ENCODE measurements at regions not wholly inside any gene's neighbourhood (a gene's known extent, or its start where the extent isn't known, plus 50 kb on each side); places are given as distances from the start of the nearest gene placed in this dataset.

DNA sequence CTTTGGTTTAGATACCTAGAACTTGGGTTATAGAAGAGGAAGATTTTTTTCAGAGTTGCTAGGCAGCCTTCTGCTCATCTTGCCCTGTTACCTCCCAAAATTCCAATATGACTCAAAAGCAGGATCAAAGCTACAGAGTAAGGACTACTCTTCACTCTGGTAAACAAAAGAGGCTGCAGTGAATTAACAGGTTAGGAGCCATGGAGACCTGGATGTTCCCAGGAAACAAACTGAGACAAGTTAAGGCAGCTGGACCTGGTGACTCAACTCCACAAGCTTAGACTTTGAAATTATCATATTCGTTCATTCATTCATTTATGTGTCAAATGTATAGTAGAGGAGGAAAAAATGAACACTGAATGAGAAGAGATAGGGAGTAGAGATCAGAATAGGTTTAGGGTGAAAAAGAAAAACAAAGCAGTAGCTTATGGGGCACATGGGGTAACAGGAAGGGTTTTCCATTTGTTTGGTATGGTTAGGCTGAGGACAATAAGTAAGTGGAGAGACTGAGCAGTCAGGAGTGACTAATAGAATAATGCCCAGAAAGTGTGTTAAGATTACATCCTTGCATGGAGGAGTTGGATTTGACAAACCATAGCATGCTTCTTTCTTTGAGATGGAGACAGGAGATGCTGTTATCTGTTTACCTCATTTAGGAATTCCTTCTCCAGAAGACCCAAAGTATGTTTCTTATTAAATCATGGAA lies 464.0 kb upstream of the ZNF608 start:
- no peak overlapping the region for H3K4me3 ChIP-seq
- DNase-seq = no peak
- no peaks in the 10 kb centered on the region for H3K27me3 ChIP-seq
- TF ChIP-seq, protein P1, sequence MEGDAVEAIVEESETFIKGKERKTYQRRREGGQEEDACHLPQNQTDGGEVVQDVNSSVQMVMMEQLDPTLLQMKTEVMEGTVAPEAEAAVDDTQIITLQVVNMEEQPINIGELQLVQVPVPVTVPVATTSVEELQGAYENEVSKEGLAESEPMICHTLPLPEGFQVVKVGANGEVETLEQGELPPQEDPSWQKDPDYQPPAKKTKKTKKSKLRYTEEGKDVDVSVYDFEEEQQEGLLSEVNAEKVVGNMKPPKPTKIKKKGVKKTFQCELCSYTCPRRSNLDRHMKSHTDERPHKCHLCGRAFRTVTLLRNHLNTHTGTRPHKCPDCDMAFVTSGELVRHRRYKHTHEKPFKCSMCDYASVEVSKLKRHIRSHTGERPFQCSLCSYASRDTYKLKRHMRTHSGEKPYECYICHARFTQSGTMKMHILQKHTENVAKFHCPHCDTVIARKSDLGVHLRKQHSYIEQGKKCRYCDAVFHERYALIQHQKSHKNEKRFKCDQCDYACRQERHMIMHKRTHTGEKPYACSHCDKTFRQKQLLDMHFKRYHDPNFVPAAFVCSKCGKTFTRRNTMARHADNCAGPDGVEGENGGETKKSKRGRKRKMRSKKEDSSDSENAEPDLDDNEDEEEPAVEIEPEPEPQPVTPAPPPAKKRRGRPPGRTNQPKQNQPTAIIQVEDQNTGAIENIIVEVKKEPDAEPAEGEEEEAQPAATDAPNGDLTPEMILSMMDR (IDR thresholded peaks at IDR 0.05) = no peak
- TF ChIP-seq POLR2A (IDR thresholded peaks at IDR 0.05) = no peak
- intact Hi-C loops (cut with DNase I; ENCODE audit: low total_unique reads) = no loop called here
- no peaks in the 10 kb centered on the region for H3K36me3 ChIP-seq
- H3K4me1 ChIP-seq = no peaks in the 10 kb centered on the region
- H3K27ac ChIP-seq = no peak overlapping the region
- no peaks in the 10 kb centered on the region for H3K9me3 ChIP-seq

DNA sequence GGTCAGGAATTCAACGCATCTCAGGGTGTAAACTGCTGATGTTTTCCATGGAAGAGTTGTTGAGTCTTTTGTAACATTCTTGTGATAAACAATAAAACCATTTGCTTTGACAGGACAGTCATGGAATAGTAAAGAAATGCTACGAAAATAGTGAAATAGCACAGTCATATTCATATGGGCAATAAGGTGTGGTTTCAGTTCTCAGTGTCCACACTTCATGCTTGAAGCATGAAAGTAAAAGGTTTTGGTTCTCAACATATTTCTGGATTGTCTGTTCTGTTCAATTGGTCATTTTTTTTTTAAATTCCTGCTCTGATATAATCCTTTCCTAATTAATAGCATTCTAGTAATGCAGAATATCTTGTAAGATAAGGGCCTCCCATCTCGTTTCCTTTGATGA lies 467.6 kb upstream of the ZNF608 start:
- no peaks in the 10 kb centered on the region for H3K27me3 ChIP-seq
- intact Hi-C loops (cut with DNase I; ENCODE audit: low total_unique reads) = no loop called here
- no peak overlapping the region for H3K4me3 ChIP-seq
- DNase-seq = no peak
- no peak for TF ChIP-seq POLR2A (IDR thresholded peaks at IDR 0.05)
- TF ChIP-seq, protein P1 (IDR thresholded peaks at IDR 0.05) = no peak
- no peaks in the 10 kb centered on the region for H3K9me3 ChIP-seq
- no peaks in the 10 kb centered on the region for H3K4me1 ChIP-seq
- no peak overlapping the region for H3K27ac ChIP-seq
- H3K36me3 ChIP-seq = no peaks in the 10 kb centered on the region

DNA sequence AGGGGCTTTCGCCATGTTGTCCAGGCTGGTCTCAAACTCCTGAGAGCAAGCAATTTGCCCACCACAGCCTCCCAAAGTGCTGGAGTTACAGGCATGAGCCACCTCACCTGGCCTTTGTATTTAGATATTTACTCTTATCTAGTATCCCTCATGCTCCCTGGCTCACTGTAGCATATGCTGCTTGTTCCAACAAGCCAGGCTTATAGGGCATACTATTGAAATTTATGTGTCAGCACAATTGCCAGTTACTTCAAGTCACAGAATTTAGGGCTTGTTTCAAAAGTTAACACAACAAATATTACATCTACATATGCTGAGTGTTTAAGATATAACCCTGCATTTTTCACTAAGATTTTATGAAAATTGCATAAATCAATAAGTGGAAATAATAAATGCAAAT lies 469.2 kb upstream of the ZNF608 start:
- Histone ChIP-seq H3K27me3 (no peaks in the 10 kb centered on the region), H3K4me3 (no peak overlapping the region), H3K9me3 (no peaks in the 10 kb centered on the region), H3K27ac (no peak overlapping the region), H3K36me3 (no peaks in the 10 kb centered on the region), H3K4me1 (no peaks in the 10 kb centered on the region)
- intact Hi-C loops (cut with DNase I; ENCODE audit: low total_unique reads) = no loop called here
- DNase-seq = no peak
- no peak for TF ChIP-seq POLR2A (IDR thresholded peaks at IDR 0.05)
- TF ChIP-seq, protein P1 (IDR thresholded peaks at IDR 0.05) = no peak

DNA sequence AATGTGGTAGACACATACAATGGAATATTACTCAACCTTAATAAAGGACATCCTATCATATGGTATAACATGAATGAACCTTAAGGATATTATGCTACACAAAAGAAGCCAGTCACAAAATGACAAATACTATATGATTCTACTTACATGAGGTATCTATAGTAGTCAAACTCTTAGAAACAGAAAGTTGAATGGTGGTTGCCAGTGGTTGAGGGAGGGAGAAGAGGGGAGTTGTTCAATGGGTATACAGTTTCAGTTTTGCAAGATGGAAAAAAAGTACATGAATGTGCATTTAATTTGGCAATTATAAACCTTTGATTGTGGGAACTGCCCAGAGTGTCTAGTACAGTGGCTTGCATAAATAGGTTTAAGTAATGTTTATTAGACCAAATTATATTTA lies 473.3 kb upstream of the ZNF608 start:
- H3K9me3 ChIP-seq = no peaks in the 10 kb centered on the region
- no peak for DNase-seq
- no peak overlapping the region for H3K4me3 ChIP-seq
- intact Hi-C loops (cut with DNase I; ENCODE audit: low total_unique reads) = no loop called here
- no peaks in the 10 kb centered on the region for H3K36me3 ChIP-seq
- H3K27me3 ChIP-seq = no peaks in the 10 kb centered on the region
- no peaks in the 10 kb centered on the region for H3K4me1 ChIP-seq
- no peak for TF ChIP-seq POLR2A (IDR thresholded peaks at IDR 0.05)
- TF ChIP-seq, protein P1 (IDR thresholded peaks at IDR 0.05) = no peak
- no peak overlapping the region for H3K27ac ChIP-seq

DNA sequence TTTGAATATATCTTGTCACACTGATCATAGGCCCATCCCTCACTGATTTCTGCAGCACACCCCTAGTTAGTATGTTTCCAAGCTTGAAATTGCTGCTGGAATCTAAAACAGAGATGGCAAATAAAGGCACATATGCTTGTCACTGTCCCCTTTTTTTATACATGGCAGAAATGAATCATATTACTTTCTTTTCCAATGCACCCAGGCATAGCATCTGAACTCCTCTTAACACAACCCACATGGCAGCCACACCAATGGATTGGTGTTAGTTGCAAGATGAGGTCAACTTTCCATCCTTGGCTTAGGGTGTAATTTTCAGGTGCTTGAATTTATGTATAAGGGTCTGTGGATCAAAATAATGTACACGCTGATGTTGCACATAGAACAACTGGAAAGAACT lies 473.8 kb upstream of the ZNF608 start:
- TF ChIP-seq, protein P1 (IDR thresholded peaks at IDR 0.05) = no peak
- TF ChIP-seq POLR2A (IDR thresholded peaks at IDR 0.05) = no peak
- Histone ChIP-seq H3K36me3 (no peaks in the 10 kb centered on the region), H3K4me3 (no peak overlapping the region), H3K4me1 (no peaks in the 10 kb centered on the region), H3K27me3 (no peaks in the 10 kb centered on the region), H3K27ac (no peak overlapping the region), H3K9me3 (no peaks in the 10 kb centered on the region)
- no peak for DNase-seq
- intact Hi-C loops (cut with DNase I; ENCODE audit: low total_unique reads) = no loop called here
